SK-N-SH (cell line): ENCODE measurements at regions not wholly inside any gene's neighbourhood (a gene's known extent, or its start where the extent isn't known, plus 50 kb on each side); places are given as distances from the start of the nearest gene placed in this dataset.

Experiments used
- CTCF ChIA-PET: fragments of 300-600, 350-600 bp; formaldehyde crosslinking; extraction: SDS; loops from one replicate; lab custom pipeline; 2021; lab: Yijun Ruan, JAX
- POLR2A ChIA-PET: fragments of 350-600 bp; sonication (Branson Sonifier 250); formaldehyde crosslinking; extraction: SDS; loops from one replicate; lab custom pipeline; 2020; ENCODE audit warnings: antibody characterized with exemption, inconsistent platforms; lab: Yijun Ruan, JAX
- DNase-seq: peaks from one replicate; pipeline ENCODE4 v3.0.0; 2012
- H2AFZ ChIP-seq: fragments of 200-600 bp; sonication (generic); 2 replicates; pipeline ENCODE4 v1.8.1; 2016; ENCODE audit warnings: antibody characterized with exemption, mild to moderate bottlenecking, low read depth
- H3F3A ChIP-seq: fragments of 200-600 bp; sonication (generic); replicated peaks from 2 replicates; pipeline ENCODE3; 2016; ENCODE audit warnings: antibody characterized with exemption, mild to moderate bottlenecking; ENCODE audit not compliant: insufficient read depth
- H3K27ac ChIP-seq, 2 experiments: fragments of 200-500 bp in 1 of 2; fragments of 200-600 bp in 1 of 2; sonication (Bioruptor generic) in 1 of 2; sonication (generic), shearing (Covaris generic) in 1 of 2; 2 replicates each; pipeline versions ENCODE4 v1.5.1 to v1.6.1; 2014 to 2016; ENCODE audit warnings: low read depth in 2 of 2, inconsistent platforms in 1 of 2, low read length in 1 of 2, mild to moderate bottlenecking in 1 of 2, mixed read lengths in 1 of 2
- H3K27me3 ChIP-seq: fragments of 200-600 bp; sonication (generic), shearing (Covaris generic); 2 replicates; pipeline ENCODE4 v1.6.1; 2016; ENCODE audit warnings: mixed run types; ENCODE audit not compliant: insufficient read depth
- H3K36me3 ChIP-seq, 2 experiments: fragments of 200-500 bp in 1 of 2; fragments of 200-600 bp in 1 of 2; sonication (Bioruptor generic) in 1 of 2; sonication (generic) in 1 of 2; replicated peaks in 1 of 2; 2 replicates each; pipeline versions ENCODE3 to v1.5.1; 2014 to 2016; ENCODE audit warnings: low read length in 1 of 2, mild to moderate bottlenecking in 1 of 2; ENCODE audit not compliant: insufficient read depth in 2 of 2, control insufficient read depth in 1 of 2
- H3K4me1 ChIP-seq, 2 experiments: fragments of 200-500 bp in 1 of 2; fragments of 200-600 bp in 1 of 2; sonication (Bioruptor generic) in 1 of 2; sonication (generic), shearing (Covaris generic) in 1 of 2; 2 replicates each; pipeline versions ENCODE4 v1.5.1 to v1.6.1; 2014 to 2016; ENCODE audit warnings: low read depth in 1 of 2, low read length in 1 of 2, mixed run types in 1 of 2; ENCODE audit not compliant: insufficient read depth in 2 of 2, control insufficient read depth in 1 of 2
- H3K4me2 ChIP-seq: fragments of 200-600 bp; sonication (generic), shearing (Covaris generic); 2 replicates; pipeline ENCODE4 v1.6.1; 2017; ENCODE audit warnings: mixed run types
- H3K4me3 ChIP-seq, 2 experiments: fragments of 200-500 bp in 1 of 2; fragments of 200-600 bp in 1 of 2; sonication (Bioruptor generic) in 1 of 2; sonication (generic), shearing (Covaris generic) in 1 of 2; 2 replicates each; pipeline versions ENCODE4 v1.5.1 to v1.8.1; 2014 to 2016; ENCODE audit warnings: low read depth in 2 of 2, inconsistent platforms in 1 of 2, low read length in 1 of 2, mild to moderate bottlenecking in 1 of 2, mixed read lengths in 1 of 2, moderate library complexity in 1 of 2
- H3K79me2 ChIP-seq: fragments of 200-600 bp; sonication (generic); 2 replicates; pipeline ENCODE4 v1.8.1; 2017; ENCODE audit warnings: mild to moderate bottlenecking; ENCODE audit not compliant: insufficient read depth
- H3K9ac ChIP-seq: fragments of 200-600 bp; sonication (generic); 2 replicates; pipeline ENCODE4 v1.6.1; 2017; ENCODE audit warnings: mixed run types
- H3K9me2 ChIP-seq: fragments of 200-600 bp; sonication (generic); 2 replicates; pipeline ENCODE4 v1.6.1; 2017; ENCODE audit warnings: mixed run types
- H3K9me3 ChIP-seq: fragments of 200-600 bp; sonication (generic); 2 replicates; pipeline ENCODE4 v1.6.1; 2017; ENCODE audit warnings: mixed run types, mild to moderate bottlenecking, moderate library complexity
- H4K20me1 ChIP-seq: fragments of 200-600 bp; sonication (generic); 2 replicates; pipeline ENCODE4 v1.6.1; 2017; ENCODE audit warnings: mild to moderate bottlenecking, mixed run types; ENCODE audit not compliant: insufficient read depth
- EP300 ChIP-seq, 2 experiments: IDR thresholded peaks; 2 replicates each; pipeline versions ENCODE4 v1.4.0 to v1.6.1; 2012; ENCODE audit warnings: borderline replicate concordance in 1 of 2, low read depth in 1 of 2, low read length in 1 of 2
- FOSL2 ChIP-seq: IDR thresholded peaks from 2 replicates; pipeline ENCODE4 v1.4.0; 2012; ENCODE audit warnings: low read depth, mild to moderate bottlenecking, moderate library complexity, borderline replicate concordance
- FOXJ3 ChIP-seq: sonication (generic); formaldehyde crosslinking; IDR thresholded peaks from 2 replicates; pipeline ENCODE4 v1.5.1; 2020; ENCODE audit warnings: mild to moderate bottlenecking, missing genetic modification reagents
- FOXM1 ChIP-seq: IDR thresholded peaks from 2 replicates; pipeline ENCODE4 v1.4.0; 2012; ENCODE audit warnings: low read depth, mild to moderate bottlenecking
- GABPA ChIP-seq: IDR thresholded peaks from 2 replicates; pipeline ENCODE4 v1.4.0; 2012; ENCODE audit warnings: low read depth, mild to moderate bottlenecking
- JUND ChIP-seq: IDR thresholded peaks from 2 replicates; pipeline ENCODE4 v1.4.0; 2012
- MAX ChIP-seq: IDR thresholded peaks from 2 replicates; pipeline ENCODE4 v1.4.0; 2012; ENCODE audit warnings: low read depth
- MXI1 ChIP-seq: IDR thresholded peaks from 2 replicates; pipeline ENCODE4 v1.6.1; 2012; ENCODE audit warnings: mild to moderate bottlenecking, low read depth, low read length, improper control_type of control experiment
- NFIC ChIP-seq: IDR thresholded peaks from 2 replicates; pipeline ENCODE4 v1.4.0; 2012; ENCODE audit warnings: borderline replicate concordance
- RAD21 ChIP-seq: IDR thresholded peaks from 2 replicates; pipeline ENCODE4 v1.6.1; 2012; ENCODE audit warnings: mild to moderate bottlenecking, low read length
- SIN3A ChIP-seq: IDR thresholded peaks from 2 replicates; pipeline ENCODE4 v1.6.1; 2012; ENCODE audit warnings: low read depth, mild to moderate bottlenecking, low read length, moderate library complexity, borderline replicate concordance
- TAF1 ChIP-seq: IDR thresholded peaks from 2 replicates; pipeline ENCODE4 v1.6.1; 2012; ENCODE audit warnings: low read depth, mild to moderate bottlenecking, low read length, moderate library complexity, borderline replicate concordance
- TCF12 ChIP-seq: IDR thresholded peaks from 2 replicates; pipeline ENCODE4 v1.4.0; 2012
- USF2 ChIP-seq: fragments of 150-350 bp; IDR thresholded peaks from 2 replicates; pipeline ENCODE4 v1.6.1; 2017; ENCODE audit warnings: antibody characterized with exemption, low read length, low read depth, borderline replicate concordance
- WGBS: methylation state at CpG from one replicate; pipeline ENCODE4 v1.1.6; 2017; ENCODE audit warnings: low lambda C conversion rate; 5-methylcytosine and 5-hydroxymethylcytosine counted together
- TF ChIP-seq, protein P1 (sequence below): fragments of 200-600 bp; sonication (generic); IDR thresholded peaks from 2 replicates; pipeline ENCODE4 v1.6.1; 2017; ENCODE audit warnings: antibody characterized with exemption, mild to moderate bottlenecking, moderate library complexity
- TF ChIP-seq, protein P2 (sequence below): IDR thresholded peaks from 2 replicates; pipeline ENCODE4 v1.4.0; 2012; ENCODE audit warnings: low read depth, borderline replicate concordance
- TF ChIP-seq, protein P3 (sequence below): fragments of 150-350 bp; IDR thresholded peaks from 2 replicates; pipeline ENCODE4 v1.6.1; 2016; ENCODE audit warnings: mild to moderate bottlenecking, low read depth, low read length

GRCh38 chr2:41000906-41001305 lies 549.0 kb upstream of the SLC8A1 start:
- CTCF ChIA-PET = no interaction called here
- 35% methylated on average over 2 of the region's 2 CpGs for WGBS

More at GRCh38 chr2:41000906-41001305, 549.0 kb upstream of the SLC8A1 start:
- DNase-seq = no peak
- TF ChIP-seq USF2 (no peak), RAD21 (no peak), FOSL2 (no peak), EP300 (IDR thresholded peaks at IDR 0.05; ENCODE audit: borderline replicate concordance in 1 of 2, low read depth in 1 of 2, low read length in 1 of 2) (no peak), MXI1 (no peak), MAX (no peak), SIN3A (no peak), TCF12 (no peak), TAF1 (no peak), JUND (no peak), GABPA (no peak), NFIC (no peak), FOXM1 (no peak), FOXJ3 (CRISPR knock-in tag) (no peak)
- TF ChIP-seq, protein P1, sequence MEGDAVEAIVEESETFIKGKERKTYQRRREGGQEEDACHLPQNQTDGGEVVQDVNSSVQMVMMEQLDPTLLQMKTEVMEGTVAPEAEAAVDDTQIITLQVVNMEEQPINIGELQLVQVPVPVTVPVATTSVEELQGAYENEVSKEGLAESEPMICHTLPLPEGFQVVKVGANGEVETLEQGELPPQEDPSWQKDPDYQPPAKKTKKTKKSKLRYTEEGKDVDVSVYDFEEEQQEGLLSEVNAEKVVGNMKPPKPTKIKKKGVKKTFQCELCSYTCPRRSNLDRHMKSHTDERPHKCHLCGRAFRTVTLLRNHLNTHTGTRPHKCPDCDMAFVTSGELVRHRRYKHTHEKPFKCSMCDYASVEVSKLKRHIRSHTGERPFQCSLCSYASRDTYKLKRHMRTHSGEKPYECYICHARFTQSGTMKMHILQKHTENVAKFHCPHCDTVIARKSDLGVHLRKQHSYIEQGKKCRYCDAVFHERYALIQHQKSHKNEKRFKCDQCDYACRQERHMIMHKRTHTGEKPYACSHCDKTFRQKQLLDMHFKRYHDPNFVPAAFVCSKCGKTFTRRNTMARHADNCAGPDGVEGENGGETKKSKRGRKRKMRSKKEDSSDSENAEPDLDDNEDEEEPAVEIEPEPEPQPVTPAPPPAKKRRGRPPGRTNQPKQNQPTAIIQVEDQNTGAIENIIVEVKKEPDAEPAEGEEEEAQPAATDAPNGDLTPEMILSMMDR = no peak
- TF ChIP-seq, protein P2, sequence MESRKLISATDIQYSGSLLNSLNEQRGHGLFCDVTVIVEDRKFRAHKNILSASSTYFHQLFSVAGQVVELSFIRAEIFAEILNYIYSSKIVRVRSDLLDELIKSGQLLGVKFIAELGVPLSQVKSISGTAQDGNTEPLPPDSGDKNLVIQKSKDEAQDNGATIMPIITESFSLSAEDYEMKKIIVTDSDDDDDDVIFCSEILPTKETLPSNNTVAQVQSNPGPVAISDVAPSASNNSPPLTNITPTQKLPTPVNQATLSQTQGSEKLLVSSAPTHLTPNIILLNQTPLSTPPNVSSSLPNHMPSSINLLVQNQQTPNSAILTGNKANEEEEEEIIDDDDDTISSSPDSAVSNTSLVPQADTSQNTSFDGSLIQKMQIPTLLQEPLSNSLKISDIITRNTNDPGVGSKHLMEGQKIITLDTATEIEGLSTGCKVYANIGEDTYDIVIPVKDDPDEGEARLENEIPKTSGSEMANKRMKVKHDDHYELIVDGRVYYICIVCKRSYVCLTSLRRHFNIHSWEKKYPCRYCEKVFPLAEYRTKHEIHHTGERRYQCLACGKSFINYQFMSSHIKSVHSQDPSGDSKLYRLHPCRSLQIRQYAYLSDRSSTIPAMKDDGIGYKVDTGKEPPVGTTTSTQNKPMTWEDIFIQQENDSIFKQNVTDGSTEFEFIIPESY = no peak
- TF ChIP-seq, protein P3, sequence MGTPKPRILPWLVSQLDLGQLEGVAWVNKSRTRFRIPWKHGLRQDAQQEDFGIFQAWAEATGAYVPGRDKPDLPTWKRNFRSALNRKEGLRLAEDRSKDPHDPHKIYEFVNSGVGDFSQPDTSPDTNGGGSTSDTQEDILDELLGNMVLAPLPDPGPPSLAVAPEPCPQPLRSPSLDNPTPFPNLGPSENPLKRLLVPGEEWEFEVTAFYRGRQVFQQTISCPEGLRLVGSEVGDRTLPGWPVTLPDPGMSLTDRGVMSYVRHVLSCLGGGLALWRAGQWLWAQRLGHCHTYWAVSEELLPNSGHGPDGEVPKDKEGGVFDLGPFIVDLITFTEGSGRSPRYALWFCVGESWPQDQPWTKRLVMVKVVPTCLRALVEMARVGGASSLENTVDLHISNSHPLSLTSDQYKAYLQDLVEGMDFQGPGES = no peak
- no peaks in the 10 kb centered on the region for H3K36me3 ChIP-seq
- no peaks in the 10 kb centered on the region; a peak in 1 of 4 replicates for H3K4me1 ChIP-seq
- no peaks in the 10 kb centered on the region for H3K9me2 ChIP-seq
- no peaks in the 10 kb centered on the region for H3F3A ChIP-seq
- no peak overlapping the region for H2AFZ ChIP-seq
- POLR2A ChIA-PET = no interaction called here
- no peak overlapping the region for H3K27ac ChIP-seq
- H3K4me3 ChIP-seq = no peak overlapping the region
- no peaks in the 10 kb centered on the region for H4K20me1 ChIP-seq
- H3K4me2 ChIP-seq = no peak overlapping the region
- H3K27me3 ChIP-seq = no peaks in the 10 kb centered on the region
- H3K79me2 ChIP-seq = no peaks in the 10 kb centered on the region
- no peak overlapping the region for H3K9ac ChIP-seq
- no peaks in the 10 kb centered on the region for H3K9me3 ChIP-seq
